Mucosa of descending colon (tissue), 3 donors: ENCODE measurements at regions not wholly inside any gene's neighbourhood (a gene's known extent, or its start where the extent isn't known, plus 50 kb on each side); places are given as distances from the start of the nearest gene placed in this dataset.
"Not testable (repeated sequence)": the region's sequence is repeated elsewhere in the genome, so short reads cannot be mapped to it uniquely, and the experiment has no call there.

Experiments used
- ATAC-seq: fragments of 200-7000 bp; cut with Tn5 transposase; one replicate; pipeline ENCODE4 v1.9.1; 2020; ENCODE audit warnings: mild to moderate bottlenecking, moderate library complexity
- DNase-seq, 3 donors: peaks; one replicate each; pipeline ENCODE4 v3.0.0-alpha.2; 2020
- H3K36me3 ChIP-seq: fragments of 200-600 bp; one replicate; pipeline ENCODE4 v1.8.0; 2021; ENCODE audit warnings: low read depth, mild to moderate bottlenecking
- H3K4me1 ChIP-seq: fragments of 200-600 bp; one replicate; pipeline ENCODE4 v1.8.0; 2021; ENCODE audit warnings: low read depth, mild to moderate bottlenecking
- H3K4me3 ChIP-seq: fragments of 200-600 bp; one replicate; pipeline ENCODE4 v1.8.0; 2021; ENCODE audit warnings: mild to moderate bottlenecking
- H3K9me3 ChIP-seq: fragments of 200-600 bp; one replicate; pipeline ENCODE4 v1.8.0; 2021; ENCODE audit warnings: mild to moderate bottlenecking
- CTCF ChIP-seq: fragments of 200-600 bp; IDR thresholded peaks from one replicate; pipeline ENCODE4 v1.8.0; 2022; ENCODE audit warnings: antibody characterized with exemption, mild to moderate bottlenecking
- intact Hi-C, 2 donors: fragments of 100-400 bp; cut with DNase I in 1 of 2; cut with micrococcal nuclease in 1 of 2; formaldehyde crosslinking; loops; one replicate each; pipeline versions ENCODE4 v1.11.0 to v1.11.1; 2022; cut with DNase I, micrococcal nuclease
- donor health status: DM: no; HTN: no; CAD: no; lungs with moderate emphysema.
- donor health status: DM: no; HTN: no; CAD: no.
- donor health status: DM: no; HTN: yes; CAD: no.

GRCh38 chr5:56376128-56376527 lies 143.0 kb upstream of the ANKRD55 start:
- no peak for TF ChIP-seq CTCF
- Histone ChIP-seq H3K36me3 (no peaks in the 10 kb centered on the region), H3K9me3 (no peaks in the 10 kb centered on the region), H3K4me1 (no peaks in the 10 kb centered on the region), H3K4me3 (no peak overlapping the region)
- ATAC-seq = no peak
- intact Hi-C loops = no loop called here
- DNase-seq = no peak

GRCh38 chr5:56375011-56375410 lies 141.9 kb upstream of the ANKRD55 start:
- DNase-seq (no peak), ATAC-seq (no peak)
- no peaks in the 10 kb centered on the region for H3K9me3 ChIP-seq
- no peaks in the 10 kb centered on the region for H3K4me1 ChIP-seq
- H3K36me3 ChIP-seq = no peaks in the 10 kb centered on the region
- H3K4me3 ChIP-seq = no peak overlapping the region
- intact Hi-C loops = no loop called here
- no peak for TF ChIP-seq CTCF

GRCh38 chr5:56372491-56372890 lies 139.4 kb upstream of the ANKRD55 start:
- ATAC-seq, intact Hi-C loops: not testable (repeated sequence)

GRCh38 chr5:56369361-56369811 lies 136.3 kb upstream of the ANKRD55 start:
- no peak overlapping the region for H3K4me3 ChIP-seq
- ATAC-seq = no peak
- no peaks in the 10 kb centered on the region for H3K9me3 ChIP-seq
- no peaks in the 10 kb centered on the region for H3K4me1 ChIP-seq
- no peak for DNase-seq
- intact Hi-C loops = no loop called here
- H3K36me3 ChIP-seq = no peaks in the 10 kb centered on the region
- TF ChIP-seq CTCF = no peak

More at GRCh38 chr5:56372491-56372890, 139.4 kb upstream of the ANKRD55 start:
- not testable (repeated sequence) for H3K36me3 ChIP-seq, DNase-seq, H3K4me3 ChIP-seq, H3K9me3 ChIP-seq, H3K4me1 ChIP-seq

- no peaks in the 10 kb centered on the region for H3K36me3 ChIP-seq
- DNase-seq (no peak), ATAC-seq (no peak)
- no peak overlapping the region for H3K4me3 ChIP-seq
- H3K9me3 ChIP-seq = no peaks in the 10 kb centered on the region
- no peaks in the 10 kb centered on the region for H3K4me1 ChIP-seq
- no peak for TF ChIP-seq CTCF
- intact Hi-C loops = no loop called here
These were observed 134.6 kb upstream of the ANKRD55 start for GRCh38 chr5:56367748-56368147.

GRCh38 chr5:56366986-56367385 lies 133.9 kb upstream of the ANKRD55 start:
- TF ChIP-seq CTCF = no peak
- Histone ChIP-seq H3K9me3 (no peaks in the 10 kb centered on the region), H3K4me3 (no peak overlapping the region), H3K36me3 (no peaks in the 10 kb centered on the region), H3K4me1 (no peaks in the 10 kb centered on the region)
- intact Hi-C loops = no loop called here
- DNase-seq = no peak
- ATAC-seq = no peak
